GM19025 (cell line): ENCODE measurements at regions not wholly inside any gene's neighbourhood (a gene's known extent, or its start where the extent isn't known, plus 50 kb on each side); places are given as distances from the start of the nearest gene placed in this dataset.
"Not testable (repeated sequence)": the region's sequence is repeated elsewhere in the genome, so short reads cannot be mapped to it uniquely, and the experiment has no call there.

Experiments
- ATAC-seq: cut with Tn5 transposase; IDR thresholded peaks from one replicate; pipeline ENCODE4 v1.9.1; 2021; ENCODE audit warnings: mild to moderate bottlenecking, low read depth, moderate library complexity; ENCODE audit not compliant: unreplicated experiment

DNA sequence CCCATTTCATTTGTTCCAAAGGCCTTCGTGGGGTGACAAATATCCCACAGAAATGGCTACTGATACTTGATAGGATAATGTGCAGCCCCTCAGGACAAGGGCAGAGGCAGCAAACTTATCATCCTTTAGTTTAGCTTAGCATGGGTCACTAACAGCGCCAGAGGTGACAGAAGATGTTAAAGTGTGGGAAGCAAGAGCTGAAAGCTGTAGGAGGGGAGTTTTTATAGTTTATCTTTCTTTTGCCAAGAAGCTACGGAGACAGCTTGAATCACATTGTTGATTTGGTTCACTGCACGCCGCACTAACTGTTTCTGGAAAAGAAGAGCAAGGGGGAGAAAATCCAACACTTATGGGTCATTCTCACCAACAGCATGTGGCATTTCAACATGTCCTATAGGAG lies 773.9 kb upstream of the MMS22L start:
- no peak for ATAC-seq

GRCh38 chr6:98067375-98067774 lies 767.0 kb upstream of the POU3F2 start:
- no peak for ATAC-seq

DNA sequence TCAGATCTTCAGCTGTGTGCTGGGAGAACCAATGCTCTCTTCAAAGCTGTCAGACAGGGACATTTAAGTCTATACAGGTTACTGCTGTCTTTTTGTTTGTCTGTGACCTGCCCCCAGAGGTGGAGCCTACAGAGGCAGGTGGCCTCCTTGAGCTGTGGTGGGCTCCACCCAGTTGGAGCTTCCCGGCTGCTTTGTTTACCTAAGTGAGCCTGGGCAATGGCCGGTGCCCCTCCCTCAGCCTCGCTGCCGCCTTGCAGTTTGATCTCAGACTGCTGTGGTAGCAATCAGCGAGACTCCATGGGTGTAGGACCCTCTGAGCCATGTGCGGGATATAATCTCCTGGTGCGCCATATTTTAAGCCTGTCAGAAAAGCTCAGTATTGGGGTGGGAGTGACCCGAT lies 745.8 kb upstream of the POU3F2 start:
- ATAC-seq, result not testable (repeated sequence)

- ATAC-seq, result no peak
Observed at GRCh38 chr6:98092331-98092730, 742.0 kb upstream of the POU3F2 start.

DNA sequence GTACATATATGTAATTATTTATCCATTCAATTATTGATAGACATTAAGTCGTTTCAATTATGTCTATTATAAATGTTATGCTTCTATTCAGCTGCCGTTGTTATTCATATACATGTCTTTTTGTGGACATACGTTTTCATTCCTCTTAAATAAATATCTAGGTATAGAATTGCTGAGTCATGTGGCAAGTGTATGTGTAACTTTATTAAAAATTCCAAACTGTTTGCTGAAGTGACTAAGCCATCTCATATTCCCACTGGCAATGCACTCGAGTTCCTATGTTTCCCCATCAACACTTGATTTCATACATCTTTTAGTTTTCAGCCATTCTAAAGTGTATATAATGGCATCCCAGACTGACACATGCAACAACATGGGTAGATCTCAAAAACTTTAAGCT lies 739.7 kb upstream of the POU3F2 start:
- no peak for ATAC-seq

DNA sequence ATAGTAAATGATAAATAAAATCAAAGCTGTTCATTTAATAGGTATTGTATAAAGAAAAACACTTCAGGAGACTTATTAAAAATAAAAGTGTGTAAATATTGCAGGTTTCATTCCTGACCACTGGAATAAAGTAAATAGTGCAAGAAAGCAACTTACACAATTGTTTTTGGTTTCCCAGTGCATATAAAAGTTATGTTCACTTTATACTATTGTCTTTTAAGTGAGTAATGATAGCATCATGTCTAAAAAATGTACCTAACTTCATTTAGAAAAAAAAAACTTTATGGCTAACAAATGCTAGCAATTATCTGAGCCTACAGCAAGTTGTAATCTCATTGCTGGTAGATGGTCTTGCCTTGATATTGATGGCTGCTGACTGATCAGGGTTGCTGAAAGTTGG lies 726.6 kb upstream of the POU3F2 start:
- ATAC-seq, result no peak

DNA sequence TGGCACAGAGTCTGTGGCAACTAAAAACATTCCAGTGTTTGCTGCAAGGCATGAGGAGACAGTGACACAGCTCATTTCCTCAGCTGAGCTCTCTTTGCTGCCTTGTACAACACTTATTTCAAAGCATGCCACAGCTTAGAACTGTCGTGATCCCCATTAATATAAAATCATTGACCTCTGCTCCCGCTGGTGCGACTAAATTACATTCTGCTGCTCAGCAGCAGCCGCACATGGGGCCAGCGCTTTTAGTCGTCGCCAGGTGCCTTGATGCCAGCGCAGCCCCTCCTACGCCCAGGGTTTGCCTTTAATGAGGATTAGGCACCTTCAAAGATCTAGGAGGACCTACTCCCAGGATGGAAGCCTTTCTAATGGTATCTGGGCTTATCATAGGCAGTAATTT lies 717.9 kb upstream of the POU3F2 start:
- no peak for ATAC-seq

DNA sequence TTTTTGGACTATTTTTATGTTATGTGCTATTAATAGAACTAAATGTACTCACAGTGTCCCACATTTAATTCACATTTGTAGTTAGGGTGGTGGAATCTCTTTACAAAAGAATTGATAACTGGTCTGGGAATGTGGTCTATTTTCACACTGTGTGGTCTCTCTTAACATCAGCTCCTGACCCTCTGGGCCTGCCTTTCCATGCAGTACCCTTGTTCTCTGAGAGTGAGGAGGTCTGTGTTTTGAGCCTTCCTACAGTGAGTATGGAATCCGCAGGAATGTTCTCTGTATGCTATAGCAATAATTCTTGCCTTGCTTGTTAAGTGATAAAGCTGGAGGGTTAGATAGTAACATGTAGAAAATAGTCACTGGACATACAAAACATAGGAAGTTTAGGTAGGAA lies 717.3 kb upstream of the POU3F2 start:
- ATAC-seq, result no peak

- ATAC-seq, result no peak
Observed at GRCh38 chr6:98118397-98119045, 715.9 kb upstream of the POU3F2 start.

DNA sequence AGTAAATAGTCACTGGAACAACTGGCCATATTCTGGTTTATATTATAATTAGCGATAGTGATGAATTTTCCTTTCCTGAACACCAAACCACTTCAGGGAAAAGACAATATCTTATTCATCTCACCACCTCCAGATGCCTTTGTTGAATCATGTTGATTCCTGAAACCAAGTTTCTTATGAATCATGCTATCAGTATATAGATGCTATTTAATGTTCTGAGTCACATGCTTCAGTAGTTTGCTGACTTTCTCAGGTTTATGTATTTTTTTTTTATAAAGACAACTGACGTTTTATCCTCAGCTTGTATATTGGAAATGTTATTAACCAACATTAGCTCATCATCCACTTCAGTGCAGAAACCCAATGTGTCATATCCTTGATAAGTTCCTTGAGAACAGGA lies 710.2 kb upstream of the POU3F2 start:
- ATAC-seq, result no peak

GRCh38 chr6:98131290-98131990 lies 702.9 kb upstream of the POU3F2 start:
- ATAC-seq, result no peak

DNA sequence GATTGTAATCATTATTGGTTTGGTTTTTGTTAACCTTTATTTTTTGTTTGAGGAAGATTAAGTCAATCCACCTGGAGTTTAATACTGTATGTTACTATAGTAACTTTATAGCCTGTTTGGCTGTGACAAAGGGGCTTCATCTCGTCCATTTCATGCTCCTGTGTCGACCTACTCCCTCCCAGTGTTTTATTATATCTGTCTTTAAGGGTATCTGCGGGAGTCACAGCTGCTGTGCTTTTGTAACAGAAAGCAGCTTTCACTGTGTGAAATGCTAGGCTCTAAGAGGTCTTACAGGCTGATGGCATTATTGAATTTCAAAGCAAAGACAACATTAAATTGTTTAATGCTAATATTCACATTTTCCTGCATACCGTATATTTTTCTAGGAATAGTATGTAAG lies 698.0 kb upstream of the POU3F2 start:
- ATAC-seq, result no peak

DNA sequence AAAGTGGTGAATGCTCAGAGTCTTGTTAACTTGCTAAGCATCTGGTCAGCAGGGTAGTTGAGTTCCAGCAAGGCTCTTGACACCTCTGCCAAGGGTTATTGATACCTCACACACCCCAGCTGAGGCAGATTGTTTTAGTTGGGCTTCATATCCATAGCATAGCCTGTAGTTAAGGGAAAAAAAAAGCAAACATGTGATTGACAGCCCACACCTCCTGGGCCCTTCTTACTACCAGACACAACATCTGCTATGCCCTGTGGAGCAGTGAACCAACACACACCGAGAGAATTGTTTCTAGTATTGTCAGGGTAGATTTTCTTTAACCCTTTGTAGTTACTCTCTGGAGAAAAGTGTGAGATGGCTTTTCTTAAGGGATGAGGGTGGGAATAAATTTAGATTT lies 697.0 kb upstream of the POU3F2 start:
- ATAC-seq, result no peak

GRCh38 chr6:98142839-98143238 lies 691.5 kb upstream of the POU3F2 start:
- ATAC-seq, result no peak

DNA sequence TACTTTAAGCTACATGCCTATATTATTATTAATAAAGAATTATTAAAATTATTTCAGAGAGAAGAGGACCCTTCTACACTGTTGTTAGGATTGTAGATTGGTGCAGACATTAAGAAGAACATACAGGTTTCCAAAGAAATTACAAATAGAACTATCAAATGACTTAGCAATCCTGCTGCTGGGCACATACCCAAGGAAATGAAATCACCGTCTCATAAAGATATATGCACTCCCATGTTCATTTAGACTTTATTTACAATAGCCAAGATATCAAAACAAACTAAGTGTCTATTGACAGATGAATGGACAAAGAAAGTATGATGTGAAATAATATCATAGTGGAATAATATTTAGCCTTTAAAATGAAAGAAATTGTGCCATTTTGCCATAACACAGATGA lies 687.7 kb upstream of the POU3F2 start:
- no peak for ATAC-seq

GRCh38 chr6:98156580-98156979 lies 677.8 kb upstream of the POU3F2 start:
- no peak for ATAC-seq

DNA sequence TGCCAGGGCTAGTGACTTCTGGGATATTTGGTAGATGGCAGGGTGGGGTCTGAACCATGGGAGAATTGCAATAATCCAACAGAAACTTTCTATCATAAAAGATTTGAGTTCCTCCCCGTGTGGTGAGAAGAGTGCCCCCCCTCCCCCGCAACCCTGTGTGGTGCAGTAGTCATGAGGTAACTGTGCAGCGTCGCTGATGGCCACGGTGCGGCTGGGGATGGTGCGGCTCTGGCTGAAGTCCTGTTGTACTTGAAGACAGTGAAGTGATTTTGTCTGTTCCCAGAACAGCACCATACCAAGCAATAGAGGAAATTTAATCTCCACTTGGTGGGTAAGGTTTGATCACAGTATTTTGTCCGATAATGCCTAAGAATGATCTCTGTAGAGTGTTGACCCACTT lies 654.8 kb upstream of the POU3F2 start:
- ATAC-seq, result no peak

DNA sequence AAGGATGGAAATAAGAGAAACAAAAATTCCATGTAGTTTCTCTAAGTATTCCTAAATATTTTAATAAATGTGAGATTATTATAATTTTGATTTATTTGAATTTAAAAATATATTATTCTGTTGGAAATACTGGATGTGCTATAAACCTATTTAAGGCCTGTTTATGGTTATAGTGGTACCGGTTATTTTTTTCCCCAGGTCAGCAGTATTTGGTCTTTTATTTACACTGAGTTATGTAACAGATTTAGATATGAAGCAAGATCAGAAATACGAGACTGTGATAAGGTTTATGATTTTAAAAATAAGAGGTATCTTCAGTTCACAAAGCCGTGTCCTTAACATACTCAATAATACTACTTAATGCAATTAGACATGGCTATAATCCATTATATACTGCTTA lies 634.3 kb upstream of the POU3F2 start:
- ATAC-seq, result no peak

DNA sequence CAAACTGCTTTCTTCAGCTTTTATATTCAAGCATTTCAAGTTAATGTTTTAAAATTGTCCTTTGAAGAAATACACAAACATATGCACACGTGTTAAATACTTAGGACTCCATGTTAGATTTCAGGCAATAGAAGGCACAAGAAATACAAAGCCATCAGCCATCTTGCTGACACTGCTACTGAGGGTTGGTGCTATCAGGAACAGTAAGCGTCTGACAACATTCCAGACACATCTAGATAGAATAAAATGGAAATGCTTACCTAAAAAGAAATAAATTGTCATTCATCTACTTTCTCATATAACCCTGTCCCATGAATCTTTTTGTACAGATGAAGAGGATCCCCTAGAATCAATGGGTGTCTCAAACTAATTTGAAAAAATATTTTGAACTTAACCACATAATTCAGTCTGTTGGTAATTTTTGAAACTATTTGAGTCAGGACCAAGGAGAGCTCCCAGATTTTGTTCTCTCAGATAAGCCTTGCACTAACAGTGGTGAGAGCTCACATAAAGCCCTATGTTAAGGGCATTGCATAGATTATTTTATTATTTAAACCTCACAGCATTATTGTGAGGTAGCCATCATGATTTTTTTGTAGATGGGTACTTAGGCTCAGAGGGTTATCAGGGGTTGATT lies 631.1 kb upstream of the POU3F2 start:
- no peak for ATAC-seq

DNA sequence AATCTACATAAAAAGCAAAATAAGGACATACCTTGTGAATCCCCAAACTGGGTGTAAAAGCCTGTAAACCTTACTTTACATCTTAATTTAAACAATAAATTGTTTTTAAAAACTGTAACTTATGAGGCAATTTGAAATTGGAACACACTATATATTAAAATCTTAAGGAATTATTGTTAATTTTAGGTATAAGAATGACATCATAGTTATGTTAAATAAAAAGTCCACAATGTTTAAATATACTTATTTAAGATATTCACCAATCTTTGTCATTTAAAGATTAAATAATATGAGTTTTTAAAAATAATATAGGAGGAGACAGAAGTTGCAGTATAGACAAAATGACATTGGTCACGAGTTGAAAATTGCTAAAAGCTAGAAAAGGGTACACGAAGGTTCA lies 621.9 kb upstream of the POU3F2 start:
- ATAC-seq, result no peak

DNA sequence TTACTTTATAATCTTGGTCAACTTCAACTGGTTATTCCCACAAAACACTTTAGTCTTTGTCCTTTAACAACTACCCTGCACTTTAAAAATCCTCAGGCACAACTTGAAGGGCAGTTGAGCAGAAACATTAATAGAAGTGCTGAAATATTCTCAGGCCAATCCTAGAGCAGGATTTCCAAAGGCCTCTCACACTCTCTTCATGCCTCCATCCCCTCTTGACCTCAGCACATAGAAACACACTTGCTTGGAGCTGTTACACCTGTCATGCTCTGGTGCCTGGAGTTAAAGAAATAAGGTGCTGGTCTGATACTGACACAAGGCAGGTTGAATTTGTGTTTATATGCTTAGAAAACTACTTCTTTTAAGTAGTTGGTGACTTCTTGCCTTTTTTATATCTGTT lies 618.8 kb upstream of the POU3F2 start:
- ATAC-seq, result no peak

- no peak for ATAC-seq
Observed at GRCh38 chr6:98230250-98230649, 604.1 kb upstream of the POU3F2 start.
